Amygdala (tissue), 56 donors: ENCODE measurements at regions not wholly inside any gene's neighbourhood (a gene's known extent, or its start where the extent isn't known, plus 50 kb on each side); places are given as distances from the start of the nearest gene placed in this dataset.
"Not testable (repeated sequence)": the region's sequence is repeated elsewhere in the genome, so short reads cannot be mapped to it uniquely, and the experiment has no call there.

ENCODE experiments used
- DNase-seq, 56 donors: peaks; one replicate each; lab custom pipeline; 2025; lab: John Stamatoyannopoulos, UW

DNA sequence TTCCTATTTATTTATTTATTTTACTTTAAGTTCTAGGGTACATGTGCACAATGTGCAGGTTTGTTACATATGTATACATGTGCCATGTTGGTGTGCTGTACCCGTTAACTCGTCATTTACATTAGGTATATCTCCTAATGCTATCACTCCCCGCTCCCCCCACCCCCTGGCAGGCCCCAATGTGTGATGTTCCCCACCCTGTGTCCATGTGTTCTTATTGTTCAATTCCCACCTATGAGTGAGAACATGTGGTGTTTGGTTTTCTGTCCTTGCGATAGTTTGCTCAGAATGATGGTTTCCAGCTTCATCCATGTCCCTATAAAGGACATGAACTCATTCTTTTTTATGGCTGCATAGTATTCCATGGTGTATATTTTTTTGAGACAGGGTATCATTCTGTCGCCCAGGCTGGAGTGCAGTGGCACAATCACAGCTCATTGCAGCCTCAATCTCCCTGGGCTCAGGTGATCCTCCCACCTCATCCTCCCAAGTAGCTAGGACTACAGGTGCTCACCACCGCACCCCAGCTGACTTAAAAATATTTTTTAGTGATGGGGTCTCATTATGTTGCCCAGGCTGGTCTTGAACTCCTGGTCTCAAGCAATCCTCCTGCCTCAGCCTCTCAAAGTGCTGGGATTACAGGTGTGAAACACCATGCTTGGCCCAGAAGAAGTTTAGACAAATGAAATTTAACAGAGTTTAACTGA lies 140.6 kb downstream of the NPIPB5 start:
- not testable (repeated sequence) for DNase-seq

DNA sequence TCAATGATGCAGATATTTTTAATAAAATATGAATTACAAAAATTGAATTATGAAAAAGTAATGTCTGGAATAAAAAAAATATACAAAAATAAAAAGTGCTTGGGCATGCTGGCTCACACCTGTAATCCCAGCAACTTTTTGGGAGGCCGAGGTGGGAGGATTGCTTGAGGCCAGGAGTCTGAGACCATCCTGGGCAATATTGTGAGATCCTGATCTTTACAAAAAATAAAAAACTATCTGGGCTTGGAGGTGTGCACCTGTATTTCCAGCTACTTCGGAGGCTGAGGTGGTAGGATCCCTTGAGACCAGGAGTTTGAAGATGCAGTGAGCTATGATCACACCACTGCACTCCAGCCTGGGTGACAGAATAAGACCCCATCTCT lies 141.8 kb downstream of the NPIPB5 start:
- no peak for DNase-seq

DNA sequence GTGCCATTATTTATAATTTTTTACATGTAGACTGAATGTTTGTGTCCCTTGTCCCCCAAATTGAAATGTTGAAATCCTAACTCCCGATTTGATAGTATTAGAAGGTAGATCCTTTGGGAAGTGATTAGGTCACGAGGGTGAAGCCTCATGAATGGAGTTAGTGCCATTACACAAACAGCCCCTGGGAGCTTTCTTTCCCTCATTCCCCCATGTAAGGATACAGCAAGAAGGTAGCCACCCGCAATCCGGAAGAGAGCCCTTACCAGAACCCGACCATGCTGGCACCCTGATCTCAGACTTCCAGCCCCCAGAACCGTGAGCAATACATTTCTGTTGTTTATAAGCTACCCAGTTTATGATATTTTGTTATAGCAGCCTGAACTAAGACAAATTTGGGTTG lies 143.2 kb downstream of the NPIPB5 start:
- no peak for DNase-seq

DNA sequence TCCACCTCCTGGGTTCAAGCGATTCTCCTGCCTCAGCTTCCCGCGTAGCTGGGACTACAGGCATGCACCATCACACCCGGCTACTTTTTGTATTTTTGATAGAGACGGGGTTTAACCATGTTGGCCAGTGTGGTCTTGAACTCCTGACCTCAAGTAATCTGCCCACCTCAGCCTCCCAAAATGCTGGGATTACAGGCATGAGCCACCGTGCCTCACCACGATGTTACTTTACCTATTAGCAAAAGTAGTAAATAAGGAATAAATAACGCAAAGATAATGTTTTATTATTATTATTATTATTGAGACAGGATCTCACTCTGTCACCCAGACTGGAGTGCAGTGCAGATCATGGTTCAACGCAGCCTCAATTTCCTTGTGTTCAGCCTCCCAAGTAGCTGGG lies 145.9 kb downstream of the NPIPB5 start:
- not testable (repeated sequence) for DNase-seq

DNA sequence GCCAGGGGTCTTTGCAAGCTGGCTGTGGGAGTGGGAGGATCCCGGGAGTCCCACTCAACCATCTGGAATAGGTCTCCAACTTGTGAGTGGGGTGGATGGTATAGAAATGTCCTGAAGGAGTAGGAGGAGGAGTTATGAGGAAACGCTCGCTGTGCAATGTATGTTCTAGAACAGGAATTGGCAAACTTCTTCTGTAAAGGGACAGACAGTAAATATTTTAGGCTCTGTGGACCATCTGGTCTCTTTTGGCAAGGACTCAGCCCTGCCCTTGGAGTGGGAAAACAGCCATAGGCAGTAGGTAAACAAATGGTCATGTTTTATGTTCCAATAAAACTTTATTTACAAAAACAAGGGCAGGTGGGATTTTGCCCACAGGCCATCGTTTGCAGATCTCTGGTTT lies 149.2 kb downstream of the NPIPB5 start:
- DNase-seq: peak in 3 of 56 donors; percentile 12 to 67 (median 21)

DNA sequence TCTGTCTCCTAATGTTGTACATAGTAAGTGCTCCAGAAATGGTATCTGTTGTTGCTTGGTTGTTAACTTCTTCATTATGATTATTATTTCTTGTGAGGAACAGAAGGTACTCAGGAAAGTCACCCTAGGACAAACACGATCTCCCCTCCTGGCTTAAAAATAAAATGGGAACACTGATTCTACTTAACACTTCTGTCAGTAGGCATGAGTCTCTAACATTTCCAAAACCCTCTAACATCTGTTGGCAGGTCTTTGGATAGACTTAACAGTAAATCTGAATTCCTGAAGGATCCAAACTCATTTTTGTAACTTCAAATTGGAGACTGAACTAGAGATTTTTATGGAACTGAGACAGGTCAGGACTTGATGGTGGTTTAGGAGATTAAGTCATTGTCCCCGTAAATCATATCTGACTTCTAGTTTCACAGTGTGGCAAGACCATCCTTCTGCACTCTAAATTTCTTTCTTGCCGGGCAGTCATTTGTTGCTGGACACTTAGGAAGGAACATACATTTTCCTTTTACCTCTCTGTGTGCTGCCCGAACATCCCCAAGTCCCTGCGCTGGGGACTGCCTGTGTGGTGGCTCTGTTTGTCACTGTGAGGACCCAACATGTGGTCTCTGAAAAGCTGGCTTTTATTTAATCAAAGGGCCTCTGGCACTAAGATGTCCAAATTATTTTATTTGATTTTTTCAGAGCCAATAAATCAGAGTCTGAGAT lies 149.9 kb downstream of the NPIPB5 start:
- DNase-seq: no peak

DNA sequence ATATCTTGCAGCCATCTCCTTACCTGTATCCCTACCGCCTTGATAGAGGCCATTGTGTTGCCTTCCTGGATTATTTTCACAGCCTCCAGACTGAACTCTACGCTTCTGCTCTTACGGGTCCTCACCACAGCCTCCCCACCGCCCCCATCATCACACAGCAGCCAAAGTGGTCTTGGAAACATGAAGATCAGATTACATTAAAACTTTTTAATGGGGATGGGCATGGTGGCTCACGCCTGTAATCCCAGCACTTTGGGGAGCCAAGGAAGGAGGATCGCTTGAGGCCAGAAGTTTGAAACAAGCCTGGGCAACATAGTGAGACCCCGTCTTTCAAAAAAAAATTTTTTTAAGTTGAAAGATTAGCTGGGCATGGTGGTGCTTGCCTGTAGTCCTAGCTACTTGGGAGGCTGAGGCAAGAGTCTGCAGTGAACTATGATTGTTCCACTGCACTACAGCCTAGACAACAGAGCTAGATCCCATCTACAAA lies 150.5 kb downstream of the NPIPB5 start:
- DNase-seq: no peak

DNA sequence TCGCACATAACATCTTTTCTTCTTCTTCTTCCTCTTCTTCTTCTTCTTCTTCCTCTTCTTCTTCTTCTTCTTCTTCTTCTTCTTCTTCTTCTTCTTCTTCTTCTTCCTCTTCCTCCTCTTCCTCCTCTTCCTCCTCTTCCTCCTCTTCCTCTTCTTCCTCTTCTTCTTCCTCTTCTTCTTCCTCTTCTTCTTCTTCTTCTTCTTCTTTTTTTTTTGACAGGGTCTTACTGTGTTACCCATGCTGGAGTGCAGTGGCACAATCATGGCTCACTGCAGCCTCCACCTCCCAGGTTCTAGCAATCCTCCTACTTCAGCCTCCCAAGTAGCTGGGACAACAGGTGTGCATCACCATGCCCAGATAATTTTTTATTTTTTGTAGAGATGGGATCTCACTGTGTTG lies 151.0 kb upstream of the HS3ST2 start:
- DNase-seq: not testable (repeated sequence)

DNA sequence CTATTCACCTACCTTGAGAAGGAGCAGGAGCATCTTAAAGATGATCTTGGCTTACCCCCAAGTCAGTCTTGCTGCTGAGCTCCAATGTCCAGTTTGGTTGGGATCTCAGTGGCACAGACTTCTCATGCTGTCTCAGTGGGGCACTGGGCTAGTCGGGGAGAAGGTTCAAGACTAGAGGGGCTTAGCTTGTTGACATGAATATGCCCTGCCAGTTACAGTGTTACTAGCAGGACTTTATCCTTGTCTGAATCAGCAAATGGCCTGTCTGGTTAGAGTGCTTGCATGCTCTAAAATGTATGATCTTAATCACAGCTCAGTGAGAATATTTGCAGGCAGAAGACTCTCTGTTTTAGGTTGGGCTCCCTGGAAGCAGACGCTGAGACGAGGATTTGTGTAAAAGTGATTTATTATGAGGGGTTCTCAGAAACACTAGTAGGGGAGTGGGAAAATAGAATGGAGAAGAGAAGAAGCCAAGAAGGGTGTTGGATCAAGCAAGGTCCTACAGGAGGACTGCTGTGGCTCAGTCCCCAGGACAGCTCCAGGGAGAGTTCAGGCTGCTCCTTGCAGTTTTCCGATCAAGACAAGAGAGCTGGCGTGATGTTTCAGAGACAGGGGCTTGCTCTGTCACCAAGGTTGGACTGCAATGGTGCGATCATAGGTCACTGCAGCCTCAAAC lies 150.4 kb upstream of the HS3ST2 start:
- DNase-seq: no peak

DNA sequence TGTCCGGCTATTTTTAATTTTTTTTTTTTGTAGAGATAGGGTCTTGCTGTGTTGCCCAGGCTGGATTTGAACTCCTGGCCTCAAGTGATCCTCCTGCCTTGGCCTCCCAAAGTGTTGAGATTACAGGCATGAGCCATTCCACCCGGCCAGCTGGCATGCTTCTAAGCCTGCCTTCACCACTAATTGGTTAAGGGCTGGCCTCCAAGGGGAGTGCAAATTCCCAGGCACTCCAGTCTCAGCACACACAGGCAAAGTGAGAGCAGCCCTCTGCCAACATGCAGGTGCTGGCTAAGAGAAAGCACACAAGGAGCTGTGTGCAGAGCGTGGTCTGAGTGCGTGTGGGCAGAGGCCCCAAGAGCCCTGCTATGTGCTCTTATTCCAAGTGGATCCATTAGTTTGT lies 149.8 kb upstream of the HS3ST2 start:
- DNase-seq: no peak

DNA sequence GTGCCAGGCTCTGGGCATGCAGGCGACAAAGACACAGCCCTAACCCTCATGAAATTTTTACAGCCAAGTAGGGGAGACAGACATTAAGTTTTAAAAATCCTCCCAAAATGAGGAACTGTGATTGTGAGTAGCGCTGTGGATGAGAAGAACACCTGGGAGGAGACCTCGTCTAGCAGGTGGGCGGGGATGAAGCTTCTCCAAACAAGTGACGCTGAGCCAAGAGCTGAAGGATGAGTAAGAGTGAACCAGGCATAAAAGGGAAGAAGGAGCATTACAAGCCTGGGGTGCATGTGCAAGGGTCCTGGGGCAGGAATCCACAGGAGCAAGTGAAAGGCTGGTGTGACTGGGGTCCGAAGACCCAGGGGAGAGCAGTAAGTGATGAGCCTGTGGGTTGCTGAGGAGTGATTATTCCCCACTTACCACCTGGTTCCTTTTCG lies 149.4 kb upstream of the HS3ST2 start:
- no peak for DNase-seq

DNA sequence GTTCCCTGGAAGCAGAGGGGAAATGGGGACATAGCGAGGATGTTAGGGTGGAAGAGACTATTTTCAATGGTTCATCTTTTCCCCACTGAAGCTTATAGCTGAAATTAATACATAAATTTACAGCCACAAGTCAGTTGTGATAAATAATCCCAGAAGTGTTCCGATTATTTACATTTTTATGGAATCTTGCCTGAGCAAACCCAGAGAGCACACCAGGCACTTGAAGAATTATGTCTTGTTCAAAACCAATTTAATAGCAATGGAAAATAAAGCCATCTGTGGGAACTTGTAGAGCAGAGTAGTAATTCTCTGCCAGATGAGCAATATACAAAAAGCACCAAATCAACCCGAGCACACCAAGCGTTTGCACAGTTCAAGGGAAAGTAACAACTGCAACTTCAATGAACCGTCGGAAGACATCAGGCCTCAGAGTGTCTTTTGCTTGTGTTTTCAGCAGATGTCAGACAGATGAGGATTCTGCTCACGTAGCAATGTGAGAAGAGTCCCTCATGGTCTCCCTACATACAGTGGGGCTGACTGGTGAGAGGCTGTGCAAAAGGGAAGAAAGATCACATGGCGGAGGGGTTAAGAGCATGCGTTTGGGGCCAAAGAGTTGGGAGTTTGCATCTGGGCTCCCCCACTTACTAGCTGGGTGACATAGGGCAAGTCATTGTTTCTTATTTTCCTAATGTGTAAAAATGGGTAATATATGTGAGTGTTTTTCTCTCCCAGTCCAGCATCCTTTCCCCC lies 148.7 kb upstream of the HS3ST2 start:
- no peak for DNase-seq

DNA sequence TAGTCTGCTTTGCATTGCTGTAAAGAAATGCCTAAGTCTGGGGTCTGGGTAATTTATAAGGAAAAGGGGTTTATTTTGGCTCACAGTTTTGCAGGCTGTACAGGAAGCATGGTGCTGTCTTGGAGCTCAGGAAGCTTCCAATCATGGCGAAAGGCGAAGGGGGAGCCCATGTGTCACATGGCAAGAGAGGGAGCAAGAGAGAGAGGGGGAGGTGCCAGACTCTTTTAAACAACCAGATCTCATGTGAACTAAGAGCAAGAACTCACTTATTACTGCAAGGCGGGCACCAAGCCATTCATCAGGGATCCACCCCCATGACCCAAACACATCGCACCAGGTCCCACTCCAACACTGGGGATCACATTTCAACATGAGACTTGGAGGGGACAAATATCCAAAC lies 148.2 kb upstream of the HS3ST2 start:
- DNase-seq: no peak

DNA sequence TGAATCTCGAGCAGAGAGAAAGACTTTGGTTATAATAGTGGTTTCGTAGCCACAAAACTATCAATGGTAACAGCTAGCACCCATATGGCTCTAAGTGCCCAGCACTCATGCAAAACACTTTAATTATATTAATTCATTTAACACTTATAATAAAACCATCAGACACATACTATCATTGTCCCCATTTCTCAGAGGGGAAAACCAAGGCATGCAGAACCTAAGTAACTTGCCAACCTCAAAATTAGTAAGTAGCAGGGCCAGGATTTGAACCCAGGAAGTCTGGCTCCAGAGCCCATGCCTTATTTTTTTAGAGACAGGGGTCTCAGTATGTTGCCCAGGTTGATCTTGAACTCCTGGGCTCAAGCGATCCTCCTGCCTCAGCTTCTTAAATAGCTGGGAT lies 145.6 kb upstream of the HS3ST2 start:
- DNase-seq: no peak

DNA sequence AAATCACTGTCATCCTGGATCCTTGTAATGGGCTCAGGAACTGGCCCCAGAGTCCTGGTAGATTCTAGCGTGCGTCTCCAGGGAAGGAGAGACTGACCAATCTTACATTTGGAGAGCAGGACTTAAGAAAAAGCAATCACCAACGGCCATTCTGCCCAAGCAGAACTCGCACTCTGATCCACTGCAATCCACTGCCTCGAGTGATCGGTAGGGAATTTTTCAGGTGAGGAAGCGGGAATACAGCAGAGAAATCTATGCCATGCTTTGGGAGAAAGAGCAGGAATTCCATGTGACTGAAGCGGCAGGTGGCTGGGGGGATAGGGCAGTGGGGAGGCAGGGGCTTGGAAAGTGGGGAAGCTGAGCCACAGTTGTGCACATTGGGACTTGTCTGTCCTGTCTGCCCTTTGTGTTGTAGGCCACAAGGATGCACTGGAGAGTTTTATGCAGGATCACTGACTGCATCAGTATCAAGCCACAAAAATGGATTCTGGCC lies 143.9 kb upstream of the HS3ST2 start:
- no peak for DNase-seq

DNA sequence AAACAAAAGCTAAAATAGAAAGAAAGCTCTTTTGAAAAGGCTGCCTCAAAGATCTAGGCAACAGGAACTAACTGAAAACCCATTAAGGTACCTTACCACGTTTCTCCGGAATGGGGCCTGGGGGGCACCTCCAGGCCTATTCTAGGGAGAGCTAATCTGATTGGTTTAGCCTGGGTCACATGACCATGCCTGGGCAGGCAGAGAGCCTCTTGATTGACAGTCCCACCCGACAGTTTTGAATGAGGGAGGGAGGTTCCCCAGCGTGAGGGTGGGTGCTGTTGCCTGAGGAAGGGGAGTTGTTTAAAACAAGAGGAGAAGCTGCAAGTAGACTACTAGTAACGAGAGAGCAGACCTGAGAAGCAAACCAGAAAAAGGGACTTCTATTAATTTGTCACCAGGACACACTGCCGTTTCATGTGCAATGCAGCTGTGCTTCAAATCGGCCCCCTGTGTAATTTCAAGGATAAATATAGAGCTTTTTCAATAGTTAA lies 143.4 kb upstream of the HS3ST2 start:
- peak in 35 of 56 donors; percentile 7 to 82 (median 28) for DNase-seq

DNA sequence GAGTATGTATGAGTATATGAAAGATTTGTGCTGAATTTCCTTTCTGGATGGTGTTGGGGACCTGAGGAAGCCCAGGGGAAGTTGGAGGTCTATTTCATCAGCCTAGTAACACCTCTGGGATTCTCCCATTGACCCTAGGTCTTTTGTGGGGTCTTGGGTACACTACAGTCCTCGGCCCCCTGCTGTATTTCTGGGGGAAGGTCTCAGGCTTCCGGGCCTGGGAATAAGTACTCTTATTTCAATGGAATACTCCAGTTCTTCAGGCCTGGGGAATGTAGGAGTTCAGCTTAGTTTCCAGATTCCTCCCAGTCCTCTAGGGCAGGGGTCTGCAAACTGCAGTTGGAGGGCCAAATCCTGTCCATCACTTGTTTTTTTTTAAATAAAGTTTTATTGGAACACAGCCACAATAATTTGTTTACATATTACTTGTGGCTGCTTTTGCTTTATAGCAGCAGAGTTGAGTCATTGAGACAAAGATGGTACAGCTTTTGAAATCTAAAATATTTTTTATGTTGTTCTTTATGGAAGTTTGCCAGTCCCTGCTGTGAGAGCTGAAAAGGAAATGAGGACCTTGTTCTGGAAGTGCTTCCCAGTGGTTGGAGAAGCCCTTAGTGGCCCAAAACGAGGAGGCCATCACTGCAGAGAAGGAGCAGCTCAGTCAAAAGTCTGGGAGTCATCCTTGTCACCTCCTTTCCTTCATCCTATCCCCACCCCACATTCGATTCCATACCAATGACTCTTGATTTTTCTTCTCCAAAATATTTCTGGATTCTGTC lies 142.5 kb upstream of the HS3ST2 start:
- no peak for DNase-seq

DNA sequence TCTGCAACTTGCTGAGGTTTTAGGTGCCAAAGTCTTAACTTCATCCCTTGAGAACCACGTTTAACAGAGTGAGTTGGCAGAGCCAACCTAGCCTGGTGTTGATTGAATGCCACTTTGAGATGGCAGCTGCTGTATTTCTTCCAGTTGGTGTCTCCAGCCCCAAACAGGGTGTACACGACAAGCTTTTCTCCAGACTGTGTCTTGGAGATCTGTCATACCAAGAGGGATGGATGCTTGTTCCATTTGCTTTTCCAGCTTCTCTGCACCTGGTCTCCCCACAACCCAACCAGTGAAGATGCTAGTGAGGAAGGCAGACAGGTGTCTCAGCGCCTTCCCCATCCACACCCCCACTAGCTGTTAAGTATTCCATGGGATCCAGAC lies 141.1 kb upstream of the HS3ST2 start:
- DNase-seq: no peak

DNA sequence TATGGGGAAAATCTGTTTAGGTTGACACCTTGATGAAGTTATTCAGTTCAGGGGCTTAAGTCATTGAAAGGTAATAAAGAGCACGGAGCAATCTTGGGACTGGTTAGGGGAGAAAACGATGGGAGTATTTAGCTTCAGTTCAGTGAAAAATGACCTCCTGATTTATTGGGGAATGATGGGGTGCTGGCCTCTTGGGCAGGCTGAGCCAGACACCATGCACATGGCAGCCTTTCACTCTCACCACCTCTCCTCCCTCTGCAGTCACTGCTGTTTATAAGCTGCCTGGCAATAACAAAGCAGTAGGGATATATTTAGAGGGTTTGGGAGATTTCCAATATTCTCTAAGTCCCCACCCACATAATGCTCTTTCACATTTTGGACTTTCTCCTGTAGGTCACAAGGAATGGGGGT lies 140.5 kb upstream of the HS3ST2 start:
- DNase-seq: no peak

DNA sequence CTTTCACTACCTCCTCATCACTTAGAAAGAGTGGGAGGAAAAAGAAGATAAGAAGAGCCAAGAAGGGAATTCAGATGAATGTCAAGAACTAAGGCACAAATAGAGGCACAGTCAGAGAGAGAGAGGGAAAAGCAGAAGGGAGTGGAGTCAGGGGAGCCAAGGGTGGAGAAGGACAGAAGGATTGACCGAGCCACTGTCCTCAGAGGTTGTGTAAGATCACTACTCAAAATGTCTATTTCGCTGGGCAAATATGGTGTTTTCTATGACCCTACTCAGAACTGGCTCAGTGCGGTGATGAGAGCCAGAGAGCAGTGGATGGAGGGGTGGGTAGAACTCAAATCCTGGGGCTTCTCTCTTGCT lies 139.2 kb upstream of the HS3ST2 start:
- DNase-seq: no peak
